ENCODE measurements at regions not wholly inside any gene's neighbourhood (a gene's known extent, or its start where the extent isn't known, plus 50 kb on each side); places are given as distances from the start of the nearest gene placed in this dataset.

DNA sequence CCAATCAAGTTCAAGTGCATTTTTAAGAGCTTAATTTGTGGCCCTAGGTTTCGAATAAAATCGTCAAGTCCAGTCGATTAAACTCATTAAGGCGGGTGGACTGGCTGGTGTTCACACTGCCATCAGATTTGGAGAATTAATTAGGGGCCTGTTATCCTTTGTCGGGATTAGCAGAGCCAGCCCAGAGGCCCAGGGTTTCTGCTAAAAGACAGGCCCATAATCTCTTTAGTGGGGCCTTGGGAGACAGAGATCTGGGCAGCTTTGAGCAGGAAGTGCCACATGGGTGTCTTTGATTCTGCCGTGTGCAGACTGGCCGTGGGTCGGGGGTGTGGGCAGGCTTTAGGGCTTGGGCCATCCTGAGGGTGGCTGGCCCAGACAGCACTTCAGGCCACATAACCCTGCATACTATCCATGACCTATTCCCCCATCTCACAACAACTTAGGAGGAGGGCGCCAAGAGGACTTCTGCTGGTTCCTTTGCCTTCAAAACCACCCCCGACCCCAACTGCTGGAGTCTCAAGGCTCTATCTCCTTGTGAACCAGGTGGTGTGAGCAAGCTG lies 94.7 kb downstream of the PLXNA1 start:
- 95% methylated on average over 9 of the region's 10 CpGs for WGBS (ENCODE audit: insufficient coverage)
- no peak for TF ChIP-seq EZH2 (IDR thresholded peaks at IDR 0.05; ENCODE audit: borderline replicate concordance, insufficient read depth, low read depth, low read length, poor library complexity, severe bottlenecking)
- TF ChIP-seq, protein P1, sequence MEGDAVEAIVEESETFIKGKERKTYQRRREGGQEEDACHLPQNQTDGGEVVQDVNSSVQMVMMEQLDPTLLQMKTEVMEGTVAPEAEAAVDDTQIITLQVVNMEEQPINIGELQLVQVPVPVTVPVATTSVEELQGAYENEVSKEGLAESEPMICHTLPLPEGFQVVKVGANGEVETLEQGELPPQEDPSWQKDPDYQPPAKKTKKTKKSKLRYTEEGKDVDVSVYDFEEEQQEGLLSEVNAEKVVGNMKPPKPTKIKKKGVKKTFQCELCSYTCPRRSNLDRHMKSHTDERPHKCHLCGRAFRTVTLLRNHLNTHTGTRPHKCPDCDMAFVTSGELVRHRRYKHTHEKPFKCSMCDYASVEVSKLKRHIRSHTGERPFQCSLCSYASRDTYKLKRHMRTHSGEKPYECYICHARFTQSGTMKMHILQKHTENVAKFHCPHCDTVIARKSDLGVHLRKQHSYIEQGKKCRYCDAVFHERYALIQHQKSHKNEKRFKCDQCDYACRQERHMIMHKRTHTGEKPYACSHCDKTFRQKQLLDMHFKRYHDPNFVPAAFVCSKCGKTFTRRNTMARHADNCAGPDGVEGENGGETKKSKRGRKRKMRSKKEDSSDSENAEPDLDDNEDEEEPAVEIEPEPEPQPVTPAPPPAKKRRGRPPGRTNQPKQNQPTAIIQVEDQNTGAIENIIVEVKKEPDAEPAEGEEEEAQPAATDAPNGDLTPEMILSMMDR (IDR thresholded peaks at IDR 0.05) = no peak
- Mint-ChIP-seq H3K4me3 (no peak overlapping the region), H3K4me1 (peaks cover 14% of the 10 kb centered on the region), H3K9me3 (ENCODE audit: insufficient read depth) (peaks cover 3% of the 10 kb centered on the region), H3K27ac (no peak overlapping the region), H3K27me3 (peaks cover 14% of the 10 kb centered on the region)
- H4K20me1 ChIP-seq (ENCODE audit: control insufficient read depth, insufficient read depth, low read length, poor library complexity, severe bottlenecking) = no peaks in the 10 kb centered on the region
- H3K4me3 ChIP-seq (ENCODE audit: control extremely low read depth in 1 of 5, extremely low read depth in 1 of 5, insufficient read depth in 1 of 5, low read depth in 2 of 5, low read length in 4 of 5) = no peak overlapping the region
- H3K27ac ChIP-seq (ENCODE audit: low read length in 2 of 2) = no peak overlapping the region
- H3K9me3 ChIP-seq (ENCODE audit: control extremely low read depth in 1 of 3, control insufficient read depth in 2 of 3, insufficient read depth in 1 of 3, low read length in 2 of 3) = peaks cover 0 to 27% (median 7%) of the 10 kb centered on the region in 3 donors
- no peaks in the 10 kb centered on the region for H3K79me2 ChIP-seq (ENCODE audit: control insufficient read depth, insufficient read depth, low read length)
- no peak overlapping the region for H3K4me2 ChIP-seq (replicated peaks; ENCODE audit: low read depth, low read length, poor library complexity, severe bottlenecking)
- peaks cover 0 to 21% (median 0%) of the 10 kb centered on the region in 4 experiments for H3K27me3 ChIP-seq (replicated peaks in 1 of 4; ENCODE audit: control extremely low read depth in 1 of 4, control insufficient read depth in 3 of 4, insufficient read depth in 4 of 4, low read length in 3 of 4)
- peaks cover 0 to 11% of the 10 kb centered on the region in 2 donors for H3K4me1 ChIP-seq (ENCODE audit: control insufficient read depth in 2 of 2, insufficient read depth in 2 of 2, low read length in 2 of 2)
- DNase-seq = no peak
- ChIA-PET POLR2A (no interaction called here), CTCF (no interaction called here)
- H3K36me3 ChIP-seq (replicated peaks in 1 of 2; ENCODE audit: control extremely low read depth in 1 of 2, control insufficient read depth in 1 of 2, extremely low read depth in 1 of 2, insufficient read depth in 2 of 2, low read length in 1 of 2) = no peaks in the 10 kb centered on the region
- ATAC-seq (ENCODE audit: low read depth) = no peak
- intact Hi-C loops (cut with micrococcal nuclease) = no loop called here
- H2AFZ ChIP-seq (ENCODE audit: insufficient read depth, low read depth, low read length, poor library complexity, severe bottlenecking) = no peak overlapping the region
- H3K9ac ChIP-seq (ENCODE audit: low read length) = no peak overlapping the region

DNA sequence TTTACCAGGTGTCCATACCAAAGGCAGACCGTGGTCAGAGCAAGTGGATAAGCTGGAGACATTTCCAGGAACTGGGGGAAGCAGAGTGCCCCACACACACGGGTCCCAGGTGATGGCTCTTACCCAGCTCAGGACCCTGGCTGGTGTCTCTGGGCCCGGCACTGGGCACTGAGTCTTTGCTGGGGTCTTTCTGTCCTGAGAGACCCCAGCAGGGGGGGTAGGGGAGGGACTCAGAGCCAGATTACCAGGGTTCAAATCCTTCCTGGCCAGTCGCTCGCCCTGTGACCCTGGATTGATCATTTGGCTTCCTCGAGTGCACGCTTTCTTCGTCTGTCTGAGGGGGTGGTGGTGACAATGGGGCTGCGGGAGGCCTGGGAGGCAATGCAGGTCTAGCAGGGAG lies 95.7 kb downstream of the PLXNA1 start:
- Histone ChIP-seq H3K4me2 (replicated peaks; ENCODE audit: low read depth, low read length, poor library complexity, severe bottlenecking) (no peak overlapping the region), H3K9ac (ENCODE audit: low read length) (no peak overlapping the region), H3K9me3 (ENCODE audit: control extremely low read depth in 1 of 3, control insufficient read depth in 2 of 3, insufficient read depth in 1 of 3, low read length in 2 of 3) (peaks cover 0 to 27% (median 7%) of the 10 kb centered on the region in 3 donors), H3K27me3 (replicated peaks in 1 of 4; ENCODE audit: control extremely low read depth in 1 of 4, control insufficient read depth in 3 of 4, insufficient read depth in 4 of 4, low read length in 3 of 4) (peaks cover 0 to 17% (median 0%) of the 10 kb centered on the region in 4 experiments), H4K20me1 (ENCODE audit: control insufficient read depth, insufficient read depth, low read length, poor library complexity, severe bottlenecking) (no peaks in the 10 kb centered on the region), H3K36me3 (replicated peaks in 1 of 2; ENCODE audit: control extremely low read depth in 1 of 2, control insufficient read depth in 1 of 2, extremely low read depth in 1 of 2, insufficient read depth in 2 of 2, low read length in 1 of 2) (no peaks in the 10 kb centered on the region), H3K79me2 (ENCODE audit: control insufficient read depth, insufficient read depth, low read length) (no peaks in the 10 kb centered on the region), H3K4me3 (ENCODE audit: control extremely low read depth in 1 of 5, extremely low read depth in 1 of 5, insufficient read depth in 1 of 5, low read depth in 2 of 5, low read length in 4 of 5) (no peak overlapping the region), H3K27ac (ENCODE audit: low read length in 2 of 2) (no peak overlapping the region), H2AFZ (ENCODE audit: insufficient read depth, low read depth, low read length, poor library complexity, severe bottlenecking) (no peak overlapping the region), H3K4me1 (ENCODE audit: control insufficient read depth in 2 of 2, insufficient read depth in 2 of 2, low read length in 2 of 2) (peaks cover 0 to 11% of the 10 kb centered on the region in 2 donors)
- H3K27ac Mint-ChIP-seq = no peak overlapping the region
- intact Hi-C loops (cut with micrococcal nuclease) = no loop called here
- POLR2A ChIA-PET = no interaction called here
- H3K4me3 Mint-ChIP-seq = no peak overlapping the region
- DNase-seq = no peak
- H3K4me1 Mint-ChIP-seq = peaks cover 14% of the 10 kb centered on the region
- peaks cover 3% of the 10 kb centered on the region for H3K9me3 Mint-ChIP-seq (ENCODE audit: insufficient read depth)
- 86% methylated on average over 9 of the region's 9 CpGs for WGBS (ENCODE audit: insufficient coverage)
- H3K27me3 Mint-ChIP-seq = peaks cover 22% of the 10 kb centered on the region
- TF ChIP-seq, protein P1 (IDR thresholded peaks at IDR 0.05) = no peak
- TF ChIP-seq EZH2 (IDR thresholded peaks at IDR 0.05; ENCODE audit: borderline replicate concordance, insufficient read depth, low read depth, low read length, poor library complexity, severe bottlenecking) = no peak
- ATAC-seq (ENCODE audit: low read depth) = no peak
- CTCF ChIA-PET = no interaction called here
